GM18502 (cell line): ENCODE measurements at regions not wholly inside any gene's neighbourhood (a gene's known extent, or its start where the extent isn't known, plus 50 kb on each side); places are given as distances from the start of the nearest gene placed in this dataset.

Experiments used
- ATAC-seq: cut with Tn5 transposase; IDR thresholded peaks from one replicate; pipeline ENCODE4 v1.9.1; 2021; ENCODE audit warnings: mild to moderate bottlenecking; ENCODE audit not compliant: unreplicated experiment, poor library complexity

GRCh38 chr9:2243666-2244555 lies 228.8 kb downstream of the SMARCA2 start:
- ATAC-seq, result no peak

DNA sequence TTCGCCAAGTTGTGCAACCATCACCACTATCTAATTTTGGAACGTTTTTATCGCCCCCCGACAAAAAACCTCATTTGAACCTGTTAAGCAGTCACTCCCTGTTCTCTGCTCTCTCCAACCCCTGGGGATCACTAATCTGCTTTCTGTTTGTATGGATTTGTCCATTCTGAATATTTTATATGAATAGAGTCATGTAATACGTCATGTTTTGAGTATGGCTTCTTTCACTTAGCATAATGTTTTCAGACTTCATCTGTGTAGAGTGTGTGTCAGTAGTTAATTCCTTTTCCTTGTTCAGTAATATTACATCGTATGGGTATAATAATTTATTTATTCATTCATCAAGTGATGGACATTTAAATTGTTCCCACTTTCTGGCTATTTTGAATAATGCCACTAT lies 232.2 kb downstream of the SMARCA2 start:
- ATAC-seq, result no peak

DNA sequence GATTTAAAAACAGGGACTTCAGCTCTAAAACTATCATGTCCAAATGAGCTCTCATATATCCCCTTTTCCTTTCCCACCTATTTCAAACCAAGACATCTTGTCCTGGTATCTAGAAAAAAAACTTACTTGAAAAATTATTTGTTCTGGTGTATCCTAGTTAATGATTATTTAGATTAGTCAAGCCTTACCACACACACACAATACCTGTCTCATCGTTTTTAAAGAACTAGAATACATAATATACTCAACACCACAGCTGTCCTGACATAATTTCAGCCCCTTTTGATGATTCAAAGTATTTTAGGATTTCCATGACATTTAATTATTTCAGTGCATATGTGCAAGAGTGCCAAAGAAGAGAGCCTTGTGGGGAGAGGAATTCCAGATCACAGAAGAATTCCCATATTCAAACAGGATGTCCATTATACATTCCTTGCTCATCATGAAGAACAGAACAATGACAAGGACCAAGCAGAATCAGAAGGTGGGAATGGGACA lies 233.7 kb downstream of the SMARCA2 start:
- no peak for ATAC-seq

- ATAC-seq, result no peak
Measured at GRCh38 chr9:2253636-2254580, 238.8 kb downstream of the SMARCA2 start.

- ATAC-seq, result no peak
Measured at GRCh38 chr9:2255128-2255527, 240.0 kb downstream of the SMARCA2 start.

- ATAC-seq, result no peak
Measured at GRCh38 chr9:2257248-2257929, 242.2 kb downstream of the SMARCA2 start.

DNA sequence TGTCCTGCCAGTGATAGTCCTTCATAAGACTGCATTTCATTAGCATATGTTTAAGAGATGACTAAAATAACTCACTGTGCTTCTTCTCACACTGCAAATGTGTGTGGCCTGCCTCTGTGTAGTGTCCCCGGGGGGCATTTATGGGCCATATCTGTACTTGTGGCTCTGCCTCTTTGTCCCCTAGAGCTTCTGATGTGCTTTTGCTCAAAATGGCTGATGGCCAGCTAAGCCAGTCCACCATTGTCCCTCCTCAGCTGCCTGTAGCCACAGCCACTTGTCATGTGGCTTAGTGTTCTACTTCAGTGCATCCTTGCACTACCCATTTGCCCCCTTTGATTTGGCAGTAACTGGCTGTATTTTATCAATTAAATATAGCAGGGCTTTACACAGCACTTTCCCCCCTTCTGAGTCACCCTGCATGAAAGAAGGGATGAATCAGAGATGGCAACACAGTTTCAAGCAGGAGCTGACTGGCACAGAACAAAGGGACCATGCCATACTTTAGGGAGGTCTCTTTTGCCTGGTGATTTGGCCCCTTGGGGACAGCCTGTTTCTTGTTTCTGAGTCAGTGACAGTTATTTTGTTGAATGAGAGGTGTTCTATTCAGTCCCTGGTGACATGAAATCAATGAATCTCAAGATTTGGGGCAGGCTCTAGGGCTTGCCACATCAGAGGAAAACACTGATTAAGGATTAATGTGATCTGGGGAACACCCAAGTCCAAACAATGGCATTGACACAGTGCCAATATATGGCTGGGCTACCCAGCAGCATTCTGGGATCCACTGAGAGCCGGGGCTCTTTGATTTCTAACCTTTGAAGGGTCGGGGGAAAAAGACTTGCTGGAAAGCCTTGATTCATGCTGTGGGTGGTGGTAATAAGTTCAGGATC lies 245.5 kb downstream of the SMARCA2 start:
- ATAC-seq, result no peak

DNA sequence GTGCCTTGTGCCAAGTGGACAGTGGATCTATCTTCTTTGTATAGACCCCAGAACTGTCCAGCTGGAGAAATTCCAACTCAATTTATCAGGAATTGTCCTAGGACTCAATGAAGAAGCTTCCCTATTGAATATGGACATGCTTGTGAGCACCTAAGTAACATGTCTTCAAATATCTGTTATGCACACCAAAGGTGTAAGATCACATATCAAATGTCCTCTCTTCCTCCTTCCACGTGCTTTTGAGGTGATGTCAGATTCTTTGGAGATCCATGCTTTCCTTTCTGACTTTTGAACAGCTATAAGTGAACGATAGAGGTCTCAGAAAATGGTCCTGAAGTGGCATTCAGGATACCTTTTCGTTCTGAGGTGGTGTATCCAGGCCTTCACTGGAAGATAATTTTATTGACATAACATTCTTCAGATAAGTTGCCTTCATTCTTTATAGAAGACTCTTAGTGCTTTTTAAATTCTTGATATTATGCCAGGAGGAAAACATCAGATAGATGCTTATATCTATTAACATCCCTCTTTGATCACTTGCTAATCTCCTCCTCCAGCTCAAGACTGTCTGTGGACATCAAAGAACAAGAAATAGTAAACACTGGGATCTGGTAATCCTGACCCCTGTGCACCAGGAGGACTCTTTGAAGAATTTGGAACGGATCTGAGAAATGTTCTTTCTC lies 246.4 kb downstream of the SMARCA2 start:
- no peak for ATAC-seq

GRCh38 chr9:2262386-2263071 lies 247.4 kb downstream of the SMARCA2 start:
- ATAC-seq, result no peak

DNA sequence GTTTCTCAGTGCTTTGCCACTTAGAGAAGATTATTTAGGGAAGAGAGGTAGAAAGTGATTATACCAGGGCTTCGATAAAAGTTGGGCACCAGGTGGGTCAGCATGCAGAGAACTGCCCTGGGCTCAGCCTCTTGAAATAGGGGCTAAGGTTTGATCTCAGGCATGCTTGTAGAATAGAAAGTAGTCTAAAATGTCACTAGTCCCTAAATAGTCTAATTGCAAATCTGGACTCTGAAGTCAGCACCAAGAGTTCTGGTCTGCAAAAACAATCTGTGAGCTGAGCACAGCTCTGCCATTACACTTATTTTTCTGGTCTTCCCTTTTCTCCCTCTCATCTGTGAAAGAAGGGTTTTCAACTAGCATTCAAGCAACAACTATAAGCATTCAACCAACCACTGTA lies 248.0 kb downstream of the SMARCA2 start:
- no peak for ATAC-seq

DNA sequence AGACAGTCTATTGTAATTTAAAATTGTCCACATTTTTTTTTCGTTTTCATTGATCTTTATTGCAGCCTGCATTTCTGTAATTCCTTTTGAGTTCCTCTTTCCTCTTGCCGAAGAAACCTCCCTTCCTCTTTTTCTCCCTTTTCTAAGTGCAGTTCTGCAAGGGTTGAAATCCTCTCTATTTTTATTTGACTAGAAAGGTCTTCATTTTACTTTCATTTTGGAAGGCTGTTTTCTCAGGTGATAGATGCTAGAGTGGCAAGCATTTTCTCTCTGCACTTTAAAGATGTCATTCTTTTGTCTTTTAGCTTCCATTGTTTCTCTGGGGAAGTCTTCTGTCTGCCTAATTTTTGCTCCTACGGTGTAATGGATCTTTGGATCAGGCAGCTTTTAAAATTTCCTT lies 248.5 kb downstream of the SMARCA2 start:
- no peak for ATAC-seq

DNA sequence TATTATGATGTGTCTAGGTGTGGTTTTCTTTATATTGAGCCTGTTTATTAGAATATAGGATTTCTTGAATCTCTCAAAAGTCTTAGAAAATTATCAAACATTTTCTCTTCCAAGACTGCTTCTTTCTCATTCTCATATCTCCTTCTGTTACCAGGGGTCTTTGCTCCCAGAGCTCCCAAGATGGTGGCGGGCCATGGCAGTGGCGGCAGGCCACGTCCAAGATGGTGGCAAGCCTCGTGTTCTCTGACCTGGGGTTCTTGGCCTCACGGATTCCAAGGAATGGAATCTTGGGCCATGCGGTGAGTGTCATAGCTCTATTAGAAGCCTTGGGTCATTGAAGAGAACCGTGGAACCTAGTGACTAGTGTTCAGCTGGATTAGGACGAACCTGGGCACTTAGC lies 248.9 kb downstream of the SMARCA2 start:
- no peak for ATAC-seq

GRCh38 chr9:2267181-2267745 lies 252.1 kb downstream of the SMARCA2 start:
- no peak for ATAC-seq

DNA sequence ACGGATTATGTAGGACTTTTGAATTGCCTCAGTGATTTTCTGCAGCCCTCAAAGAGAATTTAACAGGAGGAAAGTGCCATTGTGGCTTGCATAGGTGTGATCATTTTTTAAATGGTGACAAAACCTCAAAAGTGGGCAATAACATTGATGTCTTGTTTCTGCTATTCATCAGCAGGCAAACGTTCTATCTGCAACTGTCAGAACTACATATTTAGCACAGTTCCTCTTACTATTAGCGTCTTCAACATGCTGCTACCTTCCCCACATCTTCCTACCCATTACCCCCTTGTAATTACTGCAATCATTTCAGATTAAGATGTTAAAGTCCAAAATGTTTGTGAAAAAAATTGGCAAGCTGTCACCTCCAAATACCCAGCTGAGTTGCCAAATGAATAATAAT lies 254.6 kb downstream of the SMARCA2 start:
- no peak for ATAC-seq

GRCh38 chr9:2270565-2270964 lies 255.4 kb downstream of the SMARCA2 start:
- ATAC-seq, result no peak

GRCh38 chr9:2271426-2271825 lies 256.3 kb downstream of the SMARCA2 start:
- ATAC-seq, result peak; percentile 98

- no peak for ATAC-seq
Measured at GRCh38 chr9:2274762-2275161, 259.6 kb downstream of the SMARCA2 start.

GRCh38 chr9:2276296-2276695 lies 261.1 kb downstream of the SMARCA2 start:
- ATAC-seq, result no peak
